Hepatic stellate cell (primary cell): ENCODE measurements at regions not wholly inside any gene's neighbourhood (a gene's known extent, or its start where the extent isn't known, plus 50 kb on each side); places are given as distances from the start of the nearest gene placed in this dataset.

Source experiments
- DNase-seq: peaks from one replicate; pipeline ENCODE4 v3.0.0; 2011; ENCODE audit warnings: low spot score

- DNase-seq: no peak
Measured at GRCh38 chr16:9687737-9688319, 494.4 kb downstream of the GRIN2A start.

GRCh38 chr16:9689597-9689996, 492.6 kb downstream of the GRIN2A start:
- DNase-seq: no peak

DNA sequence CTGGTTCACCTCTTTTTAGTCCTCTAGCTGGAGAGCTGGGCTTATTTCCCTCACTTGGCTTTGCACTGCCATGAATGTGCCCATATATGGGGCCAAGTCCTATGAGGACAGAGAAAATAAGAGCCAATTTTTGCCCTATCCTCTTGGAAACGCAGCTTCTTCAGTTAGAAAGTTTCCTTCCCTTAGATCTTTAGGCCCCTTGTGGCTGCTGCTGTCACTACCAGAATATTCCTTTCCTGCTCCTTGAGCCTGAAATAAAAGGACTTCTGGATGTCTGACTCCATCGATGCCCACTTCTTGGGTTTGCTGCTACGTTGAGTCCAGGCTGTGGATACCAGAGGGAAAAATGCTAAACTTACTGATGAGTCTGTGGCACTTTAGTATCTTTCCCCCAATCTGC, 487.1 kb downstream of the GRIN2A start:
- DNase-seq: no peak
